Astrocyte (in vitro differentiated cells and primary cell): ENCODE measurements at regions not wholly inside any gene's neighbourhood (a gene's known extent, or its start where the extent isn't known, plus 50 kb on each side); places are given as distances from the start of the nearest gene placed in this dataset.

Source experiments
- DNase-seq: peaks from one replicate; pipeline ENCODE4 v3.0.0-alpha.2; 2010; ENCODE audit warnings: low read depth
- FAIRE-seq: peaks from 2 replicates; lab custom pipeline; 2011; peaks lifted over from hg19 to GRCh38; lab: Jason Lieb, UNC
- H2AFZ ChIP-seq: 2 replicates; pipeline ENCODE4 v1.6.0; 2012; ENCODE audit warnings: low read depth, low read length, inconsistent platforms
- H3K27ac ChIP-seq: 2 replicates; pipeline ENCODE4 v1.5.1; 2011; ENCODE audit warnings: low read depth, low read length, inconsistent platforms
- H3K27me3 ChIP-seq: 2 replicates; pipeline ENCODE4 v1.6.0; 2011; ENCODE audit warnings: low read length, inconsistent platforms; ENCODE audit not compliant: insufficient read depth
- H3K36me3 ChIP-seq: 2 replicates; pipeline ENCODE4 v1.5.1; 2011; ENCODE audit warnings: low read length, inconsistent platforms; ENCODE audit not compliant: insufficient read depth
- H3K4me1 ChIP-seq: 2 replicates; pipeline ENCODE4 v1.5.1; 2011; ENCODE audit warnings: low read length, inconsistent platforms; ENCODE audit not compliant: insufficient read depth
- H3K4me2 ChIP-seq: 2 replicates; pipeline ENCODE4 v1.6.0; 2012; ENCODE audit warnings: low read length, inconsistent platforms
- H3K4me3 ChIP-seq: 2 replicates; pipeline ENCODE4 v1.5.1; 2011; ENCODE audit warnings: low read depth, mild to moderate bottlenecking, low read length, inconsistent platforms; ENCODE audit not compliant: insufficient read depth
- H3K79me2 ChIP-seq: 2 replicates; pipeline ENCODE4 v1.6.0; 2012; ENCODE audit warnings: mild to moderate bottlenecking, low read length, inconsistent platforms; ENCODE audit not compliant: insufficient read depth
- H3K9ac ChIP-seq: 2 replicates; pipeline ENCODE4 v1.6.0; 2012; ENCODE audit warnings: mild to moderate bottlenecking, low read length, inconsistent platforms
- H3K9me3 ChIP-seq: 2 replicates; pipeline ENCODE4 v1.5.1; 2012; ENCODE audit warnings: low read depth, mild to moderate bottlenecking, low read length, inconsistent platforms; ENCODE audit not compliant: insufficient read depth
- H4K20me1 ChIP-seq: 2 replicates; pipeline ENCODE4 v1.6.0; 2012; ENCODE audit warnings: low read length, inconsistent platforms; ENCODE audit not compliant: insufficient read depth
- H3K27ac Mint-ChIP-seq: one replicate; pipeline ENCODE4 v1.8.0; 2021; ENCODE audit warnings: mild to moderate bottlenecking, mixed read lengths; ENCODE audit not compliant: unreplicated experiment
- H3K27me3 Mint-ChIP-seq: one replicate; pipeline ENCODE4 v1.8.0; 2021; ENCODE audit warnings: low read depth, mixed read lengths; ENCODE audit not compliant: unreplicated experiment
- H3K36me3 Mint-ChIP-seq: one replicate; pipeline ENCODE4 v1.8.0; 2021; ENCODE audit warnings: low read depth, mixed read lengths; ENCODE audit not compliant: unreplicated experiment
- H3K4me1 Mint-ChIP-seq: one replicate; pipeline ENCODE4 v1.8.0; 2021; ENCODE audit warnings: low read depth, mixed read lengths; ENCODE audit not compliant: unreplicated experiment
- H3K4me3 Mint-ChIP-seq: one replicate; pipeline ENCODE4 v1.8.0; 2021; ENCODE audit warnings: mild to moderate bottlenecking, moderate library complexity, mixed read lengths; ENCODE audit not compliant: unreplicated experiment
- H3K9me3 Mint-ChIP-seq: one replicate; pipeline ENCODE4 v1.8.0; 2021; ENCODE audit warnings: mild to moderate bottlenecking, mixed read lengths; ENCODE audit not compliant: unreplicated experiment
- EZH2 ChIP-seq: IDR thresholded peaks from 2 replicates; pipeline ENCODE4 v1.6.1; 2012; ENCODE audit warnings: mild to moderate bottlenecking, low read length, inconsistent platforms; ENCODE audit not compliant: insufficient read depth
- TF ChIP-seq, protein P1 (sequence below): IDR thresholded peaks from 2 replicates; pipeline ENCODE4 v1.5.1; 2011; ENCODE audit warnings: low read depth, mild to moderate bottlenecking, inconsistent platforms, low read length, moderate library complexity; ENCODE audit not compliant: insufficient read depth

DNA sequence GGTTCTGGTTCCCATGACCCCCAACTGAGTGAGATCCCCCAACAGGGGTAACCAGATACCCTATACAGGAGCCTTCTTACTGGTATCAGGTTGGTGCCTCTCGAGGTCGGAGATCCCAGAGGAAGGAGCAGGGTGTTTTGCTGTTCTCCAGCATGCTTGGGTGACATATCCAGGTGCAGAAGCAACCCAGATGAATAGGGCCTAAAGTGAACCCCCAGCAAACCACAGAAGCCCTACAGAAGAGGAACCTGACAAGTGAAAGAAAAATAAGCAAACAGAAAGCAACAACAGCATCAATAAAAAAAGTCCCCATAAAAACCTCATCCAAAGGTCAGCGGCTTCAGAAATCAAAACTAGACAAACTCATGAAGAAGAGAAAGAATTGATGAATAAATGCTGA lies 633.4 kb upstream of the CXADR start:
- no peaks in the 10 kb centered on the region for H3K4me1 ChIP-seq
- Mint-ChIP-seq H3K36me3 (no peaks in the 10 kb centered on the region), H3K27me3 (no peaks in the 10 kb centered on the region), H3K4me1 (peaks cover 1% of the 10 kb centered on the region), H3K9me3 (peaks cover 3% of the 10 kb centered on the region), H3K4me3 (no peak overlapping the region), H3K27ac (no peak overlapping the region)
- no peak for TF ChIP-seq EZH2
- TF ChIP-seq, protein P1, sequence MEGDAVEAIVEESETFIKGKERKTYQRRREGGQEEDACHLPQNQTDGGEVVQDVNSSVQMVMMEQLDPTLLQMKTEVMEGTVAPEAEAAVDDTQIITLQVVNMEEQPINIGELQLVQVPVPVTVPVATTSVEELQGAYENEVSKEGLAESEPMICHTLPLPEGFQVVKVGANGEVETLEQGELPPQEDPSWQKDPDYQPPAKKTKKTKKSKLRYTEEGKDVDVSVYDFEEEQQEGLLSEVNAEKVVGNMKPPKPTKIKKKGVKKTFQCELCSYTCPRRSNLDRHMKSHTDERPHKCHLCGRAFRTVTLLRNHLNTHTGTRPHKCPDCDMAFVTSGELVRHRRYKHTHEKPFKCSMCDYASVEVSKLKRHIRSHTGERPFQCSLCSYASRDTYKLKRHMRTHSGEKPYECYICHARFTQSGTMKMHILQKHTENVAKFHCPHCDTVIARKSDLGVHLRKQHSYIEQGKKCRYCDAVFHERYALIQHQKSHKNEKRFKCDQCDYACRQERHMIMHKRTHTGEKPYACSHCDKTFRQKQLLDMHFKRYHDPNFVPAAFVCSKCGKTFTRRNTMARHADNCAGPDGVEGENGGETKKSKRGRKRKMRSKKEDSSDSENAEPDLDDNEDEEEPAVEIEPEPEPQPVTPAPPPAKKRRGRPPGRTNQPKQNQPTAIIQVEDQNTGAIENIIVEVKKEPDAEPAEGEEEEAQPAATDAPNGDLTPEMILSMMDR = no peak
- H3K27ac ChIP-seq = no peak overlapping the region
- H3K27me3 ChIP-seq = no peaks in the 10 kb centered on the region
- H3K9ac ChIP-seq = no peak overlapping the region
- DNase-seq (no peak), FAIRE-seq (no peak)
- H4K20me1 ChIP-seq = no peaks in the 10 kb centered on the region
- H3K9me3 ChIP-seq = no peaks in the 10 kb centered on the region
- no peaks in the 10 kb centered on the region for H3K79me2 ChIP-seq
- no peak overlapping the region for H3K4me3 ChIP-seq
- H3K36me3 ChIP-seq = no peaks in the 10 kb centered on the region
- H3K4me2 ChIP-seq = no peak overlapping the region
- H2AFZ ChIP-seq = no peak overlapping the region

DNA sequence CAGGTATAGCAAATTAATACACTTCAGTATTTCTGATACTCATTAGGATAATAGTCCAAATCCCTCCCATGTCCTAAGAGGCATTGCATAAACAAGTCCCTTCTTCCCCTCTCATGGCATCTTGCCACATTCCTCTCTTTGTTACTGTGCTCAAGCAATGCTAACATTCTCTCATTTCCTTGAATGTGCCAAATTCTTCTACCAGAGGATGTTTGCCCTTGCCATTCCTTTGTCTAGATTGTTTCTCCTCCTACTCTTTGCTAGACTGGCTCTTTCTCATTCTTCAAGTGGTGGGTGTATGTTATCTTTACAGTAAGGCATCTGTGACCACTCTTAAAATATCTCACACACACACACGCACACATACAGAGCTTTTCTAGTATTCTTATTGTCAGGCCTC lies 621.0 kb upstream of the CXADR start:
- H3K27me3 ChIP-seq = no peaks in the 10 kb centered on the region
- no peaks in the 10 kb centered on the region for H3K79me2 ChIP-seq
- peak; percentile 97 for DNase-seq
- no peaks in the 10 kb centered on the region for H3K9me3 ChIP-seq
- peak overlapping the region; percentile 3 for H2AFZ ChIP-seq
- Mint-ChIP-seq H3K9me3 (peaks cover 16% of the 10 kb centered on the region), H3K4me3 (no peak overlapping the region), H3K36me3 (no peaks in the 10 kb centered on the region), H3K27me3 (no peaks in the 10 kb centered on the region), H3K27ac (peak overlapping the region; percentile 64), H3K4me1 (peaks cover 23% of the 10 kb centered on the region)
- peak overlapping the region; percentile 26 for H3K27ac ChIP-seq
- H3K4me1 ChIP-seq = peaks cover 4% of the 10 kb centered on the region
- H3K9ac ChIP-seq = no peak overlapping the region
- TF ChIP-seq EZH2 = no peak
- TF ChIP-seq, protein P1 = no peak
- H3K4me3 ChIP-seq = no peak overlapping the region
- peak; percentile 81 for FAIRE-seq
- peak overlapping the region; percentile 0 for H3K4me2 ChIP-seq
- H4K20me1 ChIP-seq = no peaks in the 10 kb centered on the region
- no peaks in the 10 kb centered on the region for H3K36me3 ChIP-seq

DNA sequence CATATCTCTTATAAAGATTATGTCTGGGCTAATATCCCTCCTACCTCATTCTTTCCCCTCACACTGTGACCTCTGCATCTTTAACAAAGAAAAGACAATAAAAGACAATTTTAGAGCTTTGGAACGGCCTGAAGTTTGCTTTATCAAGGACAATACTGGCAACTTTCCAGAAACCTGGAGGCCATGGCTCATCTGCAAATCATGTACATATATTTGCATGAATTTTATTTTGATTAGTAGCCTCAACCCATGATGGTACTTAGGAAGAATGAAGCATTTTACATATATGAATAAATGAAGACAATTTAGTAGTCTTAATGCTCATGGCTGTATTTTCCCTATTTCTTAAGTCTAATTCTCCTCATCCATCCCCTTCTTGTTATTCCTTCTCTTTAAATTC lies 612.2 kb upstream of the CXADR start:
- Mint-ChIP-seq H3K27ac (no peak overlapping the region), H3K36me3 (no peaks in the 10 kb centered on the region), H3K4me3 (no peak overlapping the region), H3K4me1 (no peaks in the 10 kb centered on the region), H3K27me3 (no peaks in the 10 kb centered on the region), H3K9me3 (no peaks in the 10 kb centered on the region)
- H3K4me3 ChIP-seq = no peak overlapping the region
- H3K36me3 ChIP-seq = no peaks in the 10 kb centered on the region
- FAIRE-seq (no peak), DNase-seq (peak; percentile 14)
- H4K20me1 ChIP-seq = no peaks in the 10 kb centered on the region
- no peak overlapping the region for H3K27ac ChIP-seq
- no peak overlapping the region for H3K9ac ChIP-seq
- H3K4me1 ChIP-seq = no peaks in the 10 kb centered on the region
- TF ChIP-seq, protein P1 = no peak
- TF ChIP-seq EZH2 = no peak
- no peak overlapping the region for H2AFZ ChIP-seq
- no peaks in the 10 kb centered on the region for H3K27me3 ChIP-seq
- no peak overlapping the region for H3K4me2 ChIP-seq
- no peaks in the 10 kb centered on the region for H3K79me2 ChIP-seq
- H3K9me3 ChIP-seq = no peaks in the 10 kb centered on the region
